GM23338 (cell line): ENCODE measurements at regions not wholly inside any gene's neighbourhood (a gene's known extent, or its start where the extent isn't known, plus 50 kb on each side); places are given as distances from the start of the nearest gene placed in this dataset.

Experiments
- ATAC-seq: fragments of 200-7000 bp; cut with Tn5 transposase; 3 replicates; pipeline ENCODE4 v1.9.1; 2020
- DNase-seq: peaks from one replicate; pipeline ENCODE4 v3.0.0-alpha.2; 2015; ENCODE audit warnings: low spot score
- H2AFZ ChIP-seq: fragments of 200-600 bp; sonication (generic); 2 replicates; pipeline ENCODE4 v1.8.0; 2016; ENCODE audit warnings: antibody characterized with exemption, mild to moderate bottlenecking, moderate library complexity
- H3F3A ChIP-seq: fragments of 200-600 bp; sonication (generic); replicated peaks from 2 replicates; pipeline ENCODE4 v1.8.0; 2017; ENCODE audit warnings: antibody characterized with exemption, mixed run types, low read depth
- H3K27ac ChIP-seq: fragments of 200-600 bp; sonication (generic); 2 replicates; pipeline ENCODE4 v1.6.1; 2016; ENCODE audit warnings: low read depth
- H3K27me3 ChIP-seq: fragments of 200-600 bp; sonication (generic); 2 replicates; pipeline ENCODE4 v1.8.0; 2016; ENCODE audit warnings: mild to moderate bottlenecking, mixed run types, moderate library complexity; ENCODE audit not compliant: insufficient read depth
- H3K36me3 ChIP-seq: fragments of 200-600 bp; sonication (generic); 2 replicates; pipeline ENCODE4 v1.8.0; 2016; ENCODE audit warnings: mild to moderate bottlenecking; ENCODE audit not compliant: insufficient read depth
- H3K4me1 ChIP-seq: fragments of 200-600 bp; sonication (generic); 2 replicates; pipeline ENCODE4 v1.8.0; 2016; ENCODE audit warnings: mild to moderate bottlenecking, moderate library complexity; ENCODE audit not compliant: insufficient read depth
- H3K4me2 ChIP-seq: fragments of 200-600 bp; sonication (generic); 2 replicates; pipeline ENCODE4 v1.7.1; 2017; ENCODE audit warnings: mixed run types
- H3K4me3 ChIP-seq: fragments of 200-600 bp; sonication (generic); 2 replicates; pipeline ENCODE4 v1.6.1; 2016; ENCODE audit warnings: mixed run types
- H3K79me2 ChIP-seq: fragments of 200-600 bp; sonication (generic); replicated peaks from 2 replicates; pipeline ENCODE4 v1.8.0; 2017; ENCODE audit warnings: mild to moderate bottlenecking; ENCODE audit not compliant: insufficient read depth
- H3K9me2 ChIP-seq: fragments of 200-600 bp; sonication (generic); 2 replicates; pipeline ENCODE4 v1.8.0; 2017; ENCODE audit not compliant: insufficient read depth
- H4K20me1 ChIP-seq: fragments of 200-600 bp; sonication (generic); replicated peaks from 2 replicates; pipeline ENCODE4 v1.8.0; 2017; ENCODE audit warnings: mild to moderate bottlenecking; ENCODE audit not compliant: insufficient read depth
- H3K27ac Mint-ChIP-seq: 2 replicates; pipeline ENCODE4 v1.8.0; 2020; ENCODE audit warnings: inconsistent platforms, mild to moderate bottlenecking, moderate library complexity, mixed read lengths
- H3K27me3 Mint-ChIP-seq: 3 replicates; pipeline ENCODE4 v1.8.0; 2022; ENCODE audit warnings: low read depth, mild to moderate bottlenecking, moderate library complexity, mixed read lengths, inconsistent platforms; ENCODE audit not compliant: insufficient read depth, poor library complexity
- H3K36me3 Mint-ChIP-seq: 3 replicates; pipeline ENCODE4 v1.8.0; 2021; ENCODE audit warnings: low read depth, mild to moderate bottlenecking, inconsistent platforms, moderate library complexity, mixed read lengths
- H3K4me1 Mint-ChIP-seq: 3 replicates; pipeline ENCODE4 v1.8.0; 2020; ENCODE audit warnings: mild to moderate bottlenecking, inconsistent platforms, mixed read lengths
- H3K4me3 Mint-ChIP-seq: 3 replicates; pipeline ENCODE4 v1.8.0; 2021; ENCODE audit warnings: moderate library complexity, mild to moderate bottlenecking, inconsistent platforms, mixed read lengths
- H3K9me3 Mint-ChIP-seq: 3 replicates; pipeline ENCODE4 v1.8.0; 2020; ENCODE audit warnings: moderate library complexity, mild to moderate bottlenecking, inconsistent platforms, mixed read lengths
- CREB1 ChIP-seq: fragments of 250-450 bp; sonication (Bioruptor Pico); IDR thresholded peaks from 2 replicates; pipeline ENCODE4 v1.5.0; 2020; ENCODE audit warnings: low read depth, mild to moderate bottlenecking, moderate library complexity
- CTCF ChIP-seq, 2 experiments: fragments of 200-600 bp in 1 of 2; sonication (generic) in 1 of 2; conservative IDR thresholded peaks; 2 replicates each; pipeline versions ENCODE4 v1.5.1 to v1.6.1; 2016 to 2017; ENCODE audit warnings: antibody characterized with exemption in 2 of 2, low read depth in 2 of 2, mild to moderate bottlenecking in 2 of 2, moderate library complexity in 1 of 2
- ETS1 ChIP-seq: IDR thresholded peaks from 2 replicates; pipeline ENCODE4 v1.6.1; 2016; ENCODE audit warnings: antibody characterized with exemption
- EZH2 ChIP-seq: fragments of 200-600 bp; sonication (generic); IDR thresholded peaks from one replicate; pipeline ENCODE4 v1.8.0; 2017; ENCODE audit warnings: antibody characterized with exemption, mild to moderate bottlenecking, low read depth; ENCODE audit not compliant: unreplicated experiment
- EZH2phosphoT487 ChIP-seq: fragments of 200-600 bp; sonication (generic); IDR thresholded peaks from one replicate; pipeline ENCODE4 v1.8.1; 2018; ENCODE audit warnings: antibody characterized with exemption; ENCODE audit not compliant: unreplicated experiment
- JUNB ChIP-seq: IDR thresholded peaks from one replicate; pipeline ENCODE4 v1.6.1; 2016; ENCODE audit warnings: antibody characterized with exemption; ENCODE audit not compliant: unreplicated experiment
- NANOG ChIP-seq: IDR thresholded peaks from 2 replicates; pipeline ENCODE4 v1.6.1; 2016; ENCODE audit warnings: antibody characterized with exemption, borderline replicate concordance
- POLR2AphosphoS5 ChIP-seq: IDR thresholded peaks from 2 replicates; pipeline ENCODE4 v1.6.1; 2016; ENCODE audit warnings: antibody characterized with exemption, low read depth
- REST ChIP-seq: IDR thresholded peaks from one replicate; pipeline ENCODE4 v1.6.1; 2018; ENCODE audit warnings: antibody characterized with exemption; ENCODE audit not compliant: unreplicated experiment
- STAT1 ChIP-seq: IDR thresholded peaks from one replicate; pipeline ENCODE4 v1.6.1; 2016; ENCODE audit warnings: antibody characterized with exemption; ENCODE audit not compliant: unreplicated experiment
- ZNF114 ChIP-seq: fragments of 250-450 bp; sonication (Bioruptor Pico); IDR thresholded peaks from 2 replicates; pipeline ENCODE4 v1.5.0; 2020; ENCODE audit warnings: mild to moderate bottlenecking, moderate library complexity
- ZNF331 ChIP-seq: fragments of 250-450 bp; sonication (Bioruptor Pico); IDR thresholded peaks from 2 replicates; pipeline ENCODE4 v1.5.0; 2020; ENCODE audit warnings: low read depth, mild to moderate bottlenecking, moderate library complexity

- TF ChIP-seq REST = no peak
- no peak for TF ChIP-seq NANOG
- TF ChIP-seq STAT1 = no peak
- no peak for TF ChIP-seq EZH2
- TF ChIP-seq ZNF114 (CRISPR knock-in tag) = no peak
- TF ChIP-seq CTCF (conservative IDR thresholded peaks at IDR 0.05; ENCODE audit: low read depth in 2 of 2) = no peak
- TF ChIP-seq ZNF331 (CRISPR knock-in tag) = no peak
- no peak for TF ChIP-seq POLR2AphosphoS5
- no peak for TF ChIP-seq JUNB
These were observed 1013.3 kb upstream of the SEMA6D start (continued) for GRCh38 chr15:46703871-46704637.

GRCh38 chr15:46707452-46707851, 1009.9 kb upstream of the SEMA6D start:
- Histone ChIP-seq H3K27me3 (no peaks in the 10 kb centered on the region), H3K79me2 (no peaks in the 10 kb centered on the region), H4K20me1 (no peaks in the 10 kb centered on the region), H3K9me2 (peaks cover 6% of the 10 kb centered on the region), H3K36me3 (no peaks in the 10 kb centered on the region), H2AFZ (no peak overlapping the region), H3K4me1 (no peaks in the 10 kb centered on the region), H3K4me2 (no peak overlapping the region), H3F3A (no peaks in the 10 kb centered on the region), H3K27ac (no peak overlapping the region), H3K4me3 (no peak overlapping the region)
- H3K27me3 Mint-ChIP-seq = no peaks in the 10 kb centered on the region
- no peak overlapping the region for H3K27ac Mint-ChIP-seq
- H3K4me1 Mint-ChIP-seq = no peaks in the 10 kb centered on the region
- H3K9me3 Mint-ChIP-seq = peaks cover 59% of the 10 kb centered on the region
- H3K36me3 Mint-ChIP-seq = peaks cover 6% of the 10 kb centered on the region
- DNase-seq (no peak), ATAC-seq (no peak)
- H3K4me3 Mint-ChIP-seq = no peak overlapping the region
- no peak for TF ChIP-seq ZNF114 (CRISPR knock-in tag)
- no peak for TF ChIP-seq NANOG
- no peak for TF ChIP-seq CTCF (conservative IDR thresholded peaks at IDR 0.05; ENCODE audit: low read depth in 2 of 2)
- TF ChIP-seq ETS1 = no peak
- TF ChIP-seq REST = no peak
- no peak for TF ChIP-seq STAT1
- no peak for TF ChIP-seq POLR2AphosphoS5
- no peak for TF ChIP-seq CREB1
- no peak for TF ChIP-seq ZNF331 (CRISPR knock-in tag)
- no peak for TF ChIP-seq EZH2phosphoT487
- TF ChIP-seq JUNB = no peak
- no peak for TF ChIP-seq EZH2
